AG09309 (cell line): ENCODE measurements at regions not wholly inside any gene's neighbourhood (a gene's known extent, or its start where the extent isn't known, plus 50 kb on each side); places are given as distances from the start of the nearest gene placed in this dataset.
"Not testable (repeated sequence)": the region's sequence is repeated elsewhere in the genome, so short reads cannot be mapped to it uniquely, and the experiment has no call there.

Experiments
- DNase-seq: peaks from one replicate; pipeline ENCODE4 v3.0.0-alpha.2; 2010; ENCODE audit warnings: low read depth
- H3K4me3 ChIP-seq: 2 replicates; pipeline ENCODE4 v1.5.1; 2011; ENCODE audit warnings: mild to moderate bottlenecking, low read depth, low read length, moderate library complexity; ENCODE audit not compliant: control insufficient read depth
- TF ChIP-seq, protein P1 (sequence below): IDR thresholded peaks from 2 replicates; pipeline ENCODE4 v1.5.1; 2011; ENCODE audit warnings: mild to moderate bottlenecking, low read depth, low read length, inconsistent platforms; ENCODE audit not compliant: insufficient read depth, control insufficient read depth; ENCODE audit errors: missing control alignments

DNA sequence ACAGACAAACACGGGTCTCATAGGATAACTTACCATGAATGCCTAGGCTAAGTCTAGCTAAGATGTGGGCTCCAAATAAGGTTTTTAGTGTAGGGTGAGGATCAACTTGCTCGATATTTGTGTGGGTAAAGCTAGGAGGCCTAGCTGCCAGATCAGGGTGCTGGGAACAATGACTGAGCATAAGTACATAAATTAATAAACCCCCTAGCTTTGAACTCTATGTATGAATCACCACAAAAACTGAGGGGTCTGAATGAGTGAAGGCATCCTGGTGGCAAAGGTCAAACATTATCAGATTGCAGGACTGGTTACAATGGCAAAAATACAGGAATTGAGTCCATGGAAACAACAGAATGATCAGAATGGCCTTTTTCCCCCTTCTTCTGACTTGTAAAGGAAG, 241.8 kb downstream of the LIPI start:
- DNase-seq = not testable (repeated sequence)

DNA sequence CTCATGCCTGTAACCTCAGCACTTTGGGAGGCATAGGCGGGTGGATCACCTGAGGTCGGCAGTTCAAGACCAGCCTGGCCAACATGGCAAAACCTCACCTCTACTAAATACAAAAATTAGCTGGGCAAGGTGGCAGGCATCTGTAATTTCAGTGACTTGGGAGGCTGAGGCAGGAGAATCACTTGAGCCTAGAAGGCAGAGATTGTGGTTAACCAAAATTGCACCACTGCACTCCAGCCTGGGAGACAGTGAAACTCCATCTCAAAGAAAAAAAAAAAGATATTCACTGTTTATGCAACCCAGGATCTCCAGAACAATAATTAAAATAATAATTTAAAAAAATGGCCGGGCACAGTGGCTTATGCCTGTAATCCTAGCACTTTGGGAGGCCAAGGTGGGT, 247.5 kb downstream of the LIPI start:
- not testable (repeated sequence) for H3K4me3 ChIP-seq, DNase-seq

More for the DNA sequence above, 241.8 kb downstream of the LIPI start:
- not testable (repeated sequence) for H3K4me3 ChIP-seq

DNA sequence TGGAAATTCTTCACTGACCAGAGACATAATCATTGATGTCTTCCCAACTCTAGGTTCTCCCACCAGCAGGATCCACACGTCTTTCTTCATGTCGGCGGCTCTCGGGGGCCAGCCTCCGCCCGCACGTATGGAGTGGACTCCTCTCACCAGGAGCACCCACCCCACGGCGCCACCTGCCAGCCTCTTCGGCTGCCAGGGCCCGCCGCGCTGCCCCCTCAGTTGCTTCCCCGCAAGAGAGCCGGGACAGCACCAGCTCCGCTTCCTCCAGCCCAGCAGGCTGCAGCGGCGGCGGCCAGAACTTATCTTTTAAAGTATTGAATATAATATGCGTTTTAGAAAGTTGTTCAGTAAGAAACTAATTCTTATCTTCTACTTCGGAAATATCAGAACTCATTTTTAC, 273.5 kb downstream of the LIPI start:
- no peak for DNase-seq
- no peak overlapping the region for H3K4me3 ChIP-seq
- TF ChIP-seq, protein P1, sequence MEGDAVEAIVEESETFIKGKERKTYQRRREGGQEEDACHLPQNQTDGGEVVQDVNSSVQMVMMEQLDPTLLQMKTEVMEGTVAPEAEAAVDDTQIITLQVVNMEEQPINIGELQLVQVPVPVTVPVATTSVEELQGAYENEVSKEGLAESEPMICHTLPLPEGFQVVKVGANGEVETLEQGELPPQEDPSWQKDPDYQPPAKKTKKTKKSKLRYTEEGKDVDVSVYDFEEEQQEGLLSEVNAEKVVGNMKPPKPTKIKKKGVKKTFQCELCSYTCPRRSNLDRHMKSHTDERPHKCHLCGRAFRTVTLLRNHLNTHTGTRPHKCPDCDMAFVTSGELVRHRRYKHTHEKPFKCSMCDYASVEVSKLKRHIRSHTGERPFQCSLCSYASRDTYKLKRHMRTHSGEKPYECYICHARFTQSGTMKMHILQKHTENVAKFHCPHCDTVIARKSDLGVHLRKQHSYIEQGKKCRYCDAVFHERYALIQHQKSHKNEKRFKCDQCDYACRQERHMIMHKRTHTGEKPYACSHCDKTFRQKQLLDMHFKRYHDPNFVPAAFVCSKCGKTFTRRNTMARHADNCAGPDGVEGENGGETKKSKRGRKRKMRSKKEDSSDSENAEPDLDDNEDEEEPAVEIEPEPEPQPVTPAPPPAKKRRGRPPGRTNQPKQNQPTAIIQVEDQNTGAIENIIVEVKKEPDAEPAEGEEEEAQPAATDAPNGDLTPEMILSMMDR = no peak

DNA sequence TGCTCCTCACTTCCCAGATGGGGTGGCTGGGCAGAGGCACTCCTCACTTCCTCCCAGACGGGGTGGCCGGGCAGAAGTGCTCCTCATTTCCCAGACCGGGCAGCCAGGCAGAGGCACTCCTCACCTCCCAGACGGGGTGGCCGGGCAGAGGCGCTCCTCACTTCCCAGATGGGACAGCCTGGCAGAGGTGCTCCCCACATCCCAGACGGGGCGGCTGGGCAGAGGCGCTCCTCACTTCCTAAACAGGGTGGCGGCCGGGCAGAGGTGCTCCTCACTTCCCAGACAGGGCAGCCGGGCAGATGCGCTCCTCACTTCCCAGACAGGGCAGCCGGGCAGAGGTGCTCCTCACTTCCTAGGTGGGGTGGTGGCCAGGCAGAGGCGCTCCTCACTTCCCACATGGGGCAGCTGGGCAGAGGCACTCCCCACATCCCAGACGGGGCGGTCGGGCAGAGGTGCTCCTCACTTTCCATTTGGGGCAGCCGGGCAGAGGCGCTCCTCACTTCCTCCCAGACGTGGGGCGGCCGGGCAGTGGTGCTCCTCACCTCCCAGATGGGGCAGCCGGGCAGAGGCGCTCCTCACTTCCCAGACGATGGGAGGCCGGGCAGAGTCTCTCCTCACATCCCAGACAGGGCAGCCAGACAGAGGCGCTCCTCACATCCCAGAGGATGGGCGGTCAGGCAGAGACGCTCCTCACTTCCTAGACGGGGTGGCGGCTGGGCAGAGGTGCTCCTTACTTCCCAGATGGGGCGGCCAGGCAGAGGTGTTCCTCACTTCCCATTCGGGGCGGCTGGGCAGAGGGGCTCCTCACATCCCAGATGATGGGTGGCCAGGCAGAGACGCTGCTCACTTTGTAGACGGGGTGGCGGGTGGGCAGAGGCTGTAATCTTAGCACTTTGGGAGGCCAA, 274.5 kb downstream of the LIPI start:
- not testable (repeated sequence) for H3K4me3 ChIP-seq, DNase-seq

DNA sequence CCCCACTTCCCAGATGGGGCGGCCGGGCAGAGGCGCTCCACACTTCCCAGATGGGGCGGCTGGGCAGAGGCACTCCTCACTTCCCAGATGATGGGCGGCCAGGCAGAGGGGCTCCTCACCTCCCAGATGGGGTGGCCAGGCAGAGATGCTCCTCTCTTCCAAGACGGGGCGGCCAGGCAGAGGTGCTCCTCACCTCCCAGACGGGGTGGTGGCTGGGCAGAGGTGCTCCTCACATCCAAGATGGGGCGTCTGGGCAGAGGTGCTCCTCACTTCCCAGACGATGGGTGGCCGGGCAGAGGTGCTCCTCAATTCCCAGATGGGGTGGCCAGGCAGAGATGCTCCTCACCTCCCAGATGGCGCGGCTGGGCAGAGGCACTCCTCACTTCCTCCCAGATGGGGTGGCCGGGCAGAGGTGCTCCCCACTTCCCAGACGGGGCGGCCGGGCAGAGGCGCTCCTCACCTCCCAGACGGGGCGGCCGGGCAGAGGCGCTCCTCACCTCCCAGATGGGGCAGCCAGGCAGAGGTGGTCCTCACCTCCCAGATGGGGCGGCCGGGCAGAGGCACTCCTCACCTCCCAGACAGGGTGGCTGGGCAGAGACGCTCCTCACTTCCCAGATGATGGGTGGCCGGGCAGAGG, 275.2 kb downstream of the LIPI start:
- H3K4me3 ChIP-seq, DNase-seq: not testable (repeated sequence)

DNA sequence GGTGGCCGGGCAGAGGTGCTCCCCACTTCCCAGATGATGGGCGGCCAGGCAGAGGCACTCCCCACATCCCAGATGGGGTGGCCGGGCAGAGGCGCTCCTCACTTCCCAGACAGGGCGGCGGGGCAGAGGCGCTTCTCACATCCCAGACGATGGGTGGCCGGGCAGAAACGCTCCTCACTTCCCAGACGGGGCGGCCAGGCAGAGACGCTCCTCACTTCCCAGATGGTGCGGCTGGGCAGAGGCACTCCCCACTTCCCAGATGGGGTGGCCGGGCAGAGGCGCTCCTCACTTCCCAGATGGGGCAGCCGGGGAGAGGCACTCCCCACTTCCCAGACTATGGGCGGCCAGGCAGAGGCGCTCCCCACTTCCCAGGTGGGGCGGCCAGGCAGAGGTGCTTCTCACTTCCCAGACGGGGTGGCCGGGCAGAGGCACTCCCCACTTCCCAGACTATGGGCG, 275.8 kb downstream of the LIPI start:
- not testable (repeated sequence) for H3K4me3 ChIP-seq, DNase-seq

DNA sequence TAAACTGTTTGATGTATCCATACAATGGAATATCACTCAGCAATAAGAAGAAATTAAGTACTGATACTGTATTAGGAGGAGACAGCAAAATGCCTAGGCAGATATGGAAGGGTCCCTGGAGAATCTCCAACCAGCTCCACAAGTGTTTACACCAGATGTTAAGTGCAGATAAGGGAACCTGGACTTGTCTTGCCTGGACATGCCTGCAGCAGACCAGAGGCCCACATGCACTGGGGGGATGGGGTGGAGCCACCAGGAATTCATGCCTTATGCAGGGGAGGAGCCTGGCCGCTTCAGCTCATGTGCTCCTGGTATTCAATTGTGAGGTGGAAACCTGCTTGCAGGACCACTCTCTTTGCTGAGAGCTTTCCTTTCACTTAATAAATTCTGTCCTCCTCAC, 287.6 kb downstream of the LIPI start:
- DNase-seq, H3K4me3 ChIP-seq: not testable (repeated sequence)

DNA sequence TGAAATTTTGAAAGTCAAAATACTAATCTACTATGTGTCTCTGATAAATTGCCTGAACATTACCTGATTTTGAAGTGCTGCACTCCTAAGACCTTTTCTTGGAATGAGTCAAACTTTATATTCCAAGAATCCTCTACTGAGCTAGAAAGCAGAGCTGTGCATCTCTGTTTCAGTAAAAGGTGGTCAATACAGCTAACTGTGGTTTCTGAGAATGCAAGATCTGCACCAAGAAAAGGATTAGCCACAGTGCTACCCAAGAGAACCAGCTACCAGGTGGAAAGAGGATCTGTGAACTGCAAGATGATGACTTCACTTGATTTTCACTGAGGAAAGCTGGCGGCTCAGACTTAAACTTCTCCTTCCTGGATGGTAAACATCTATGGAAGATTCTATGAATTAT, 289.3 kb downstream of the LIPI start:
- not testable (repeated sequence) for DNase-seq, H3K4me3 ChIP-seq

DNA sequence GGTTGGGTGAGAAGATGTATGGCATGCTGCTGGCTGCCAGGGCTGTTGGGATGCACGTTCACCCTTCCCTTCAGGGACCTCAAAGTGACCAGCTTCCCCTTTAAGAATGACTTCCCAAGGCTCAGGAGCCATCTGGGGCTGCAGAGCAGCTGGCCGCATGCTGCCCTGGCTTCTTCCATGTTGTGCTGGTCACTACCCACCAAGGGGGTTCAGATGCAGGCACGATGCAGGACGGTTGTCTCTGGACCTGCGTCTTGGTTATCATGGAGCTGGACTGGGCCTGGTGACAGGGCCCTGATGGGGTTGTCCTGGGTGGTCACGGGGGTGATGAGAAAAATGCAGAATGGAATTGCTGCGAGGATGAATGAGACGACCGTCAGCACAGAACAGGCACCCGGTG, 297.8 kb downstream of the POTED start:
- not testable (repeated sequence) for DNase-seq, H3K4me3 ChIP-seq

DNA sequence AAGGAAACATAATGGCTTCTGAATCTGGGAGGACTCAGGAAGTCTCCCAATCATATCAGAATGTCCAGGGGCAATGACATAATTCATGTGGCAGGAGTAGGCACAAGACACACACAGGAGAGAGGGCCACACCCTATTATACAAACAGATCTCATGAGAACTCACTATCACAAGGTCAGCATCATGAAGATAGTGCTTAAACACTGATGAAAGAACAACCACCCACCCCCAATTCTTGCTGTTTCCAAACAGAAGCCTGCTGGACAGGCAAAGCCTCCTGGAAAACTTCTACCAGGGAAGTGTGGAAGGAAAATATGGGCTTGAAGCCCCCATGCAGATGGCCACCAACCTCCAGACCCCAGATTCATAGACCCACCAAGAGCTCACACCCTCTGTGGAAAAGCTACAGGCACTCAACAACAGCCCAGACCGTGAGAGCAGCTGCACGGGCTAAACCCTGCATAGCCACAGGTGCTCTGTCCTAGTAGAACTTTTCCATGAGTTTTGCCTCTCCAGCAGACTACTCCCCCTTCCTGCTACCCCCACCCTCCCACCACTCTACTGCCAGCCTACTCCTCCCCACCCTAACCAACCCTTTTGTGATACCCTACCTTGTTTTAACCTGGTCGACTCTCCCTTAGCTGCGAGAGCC, 287.1 kb downstream of the POTED start:
- H3K4me3 ChIP-seq, DNase-seq: not testable (repeated sequence)

DNA sequence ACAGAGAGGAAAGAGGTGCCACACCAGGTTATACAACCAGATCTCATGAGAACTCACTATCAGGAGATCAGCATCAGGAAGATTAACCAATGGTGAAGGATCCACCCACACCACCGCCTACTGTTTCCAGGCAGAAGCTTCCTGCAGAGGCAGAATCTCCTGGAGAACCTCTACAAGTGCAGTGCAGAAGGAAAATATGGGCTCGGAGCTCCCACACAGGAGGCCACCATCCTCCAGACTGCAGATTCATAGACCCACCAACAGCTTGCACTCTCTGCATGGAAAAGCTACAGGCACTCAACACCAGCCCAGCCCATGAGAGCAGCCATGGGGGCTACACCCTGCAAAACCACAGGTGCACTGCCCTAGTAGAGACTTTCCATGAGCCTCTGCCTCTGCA, 284.0 kb downstream of the POTED start:
- not testable (repeated sequence) for H3K4me3 ChIP-seq, DNase-seq

DNA sequence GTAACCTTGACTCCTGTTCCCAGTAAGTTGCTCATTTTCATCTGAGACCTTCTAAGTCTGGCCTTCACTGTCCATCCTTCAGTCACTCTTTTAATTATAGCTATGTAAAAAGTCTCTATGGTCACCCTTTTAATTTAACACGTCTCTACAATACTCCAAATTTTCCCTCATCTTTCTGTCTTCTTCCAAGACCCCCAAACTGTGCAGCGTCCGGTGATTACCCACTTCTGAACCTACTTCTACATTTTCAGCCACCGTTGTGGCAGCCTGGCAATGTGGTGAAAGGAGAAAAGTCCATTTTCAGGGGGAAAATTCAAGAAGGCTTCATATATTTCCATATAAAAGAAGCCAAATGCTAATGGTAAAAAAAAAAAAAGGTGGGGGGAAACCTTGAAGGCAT, 283.4 kb downstream of the POTED start:
- DNase-seq = not testable (repeated sequence)

DNA sequence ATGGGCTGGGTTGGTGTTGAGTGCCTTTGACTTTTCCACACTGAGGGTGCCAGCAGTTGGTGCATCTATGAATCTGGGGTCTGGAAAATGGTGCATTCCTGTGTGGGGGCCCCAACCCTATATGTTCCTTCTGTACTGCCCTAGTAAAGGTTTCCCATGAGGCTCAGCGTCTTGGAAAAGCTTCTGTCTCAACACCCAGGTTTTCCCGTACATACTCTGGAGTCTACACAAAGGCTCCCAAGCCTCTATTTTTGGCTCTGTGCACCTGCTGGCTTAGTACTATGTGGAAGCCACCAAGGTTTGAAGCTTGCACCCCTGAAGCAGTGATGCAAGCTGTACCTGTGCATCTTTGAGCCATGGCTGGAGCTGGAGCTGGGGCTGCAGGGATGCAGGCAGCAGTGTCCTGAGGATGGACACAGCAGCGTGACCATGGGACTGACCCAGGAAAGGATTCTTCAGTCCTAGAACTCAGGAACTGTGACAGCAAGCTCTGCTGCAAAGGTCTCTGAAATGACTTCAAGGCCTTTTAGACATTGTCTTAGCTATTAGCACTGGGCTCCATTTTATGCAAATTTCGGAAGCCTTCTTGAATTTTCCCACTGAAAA, 282.7 kb downstream of the POTED start:
- not testable (repeated sequence) for H3K4me3 ChIP-seq, DNase-seq

More for the DNA sequence above, 283.4 kb downstream of the POTED start:
- H3K4me3 ChIP-seq = not testable (repeated sequence)

DNA sequence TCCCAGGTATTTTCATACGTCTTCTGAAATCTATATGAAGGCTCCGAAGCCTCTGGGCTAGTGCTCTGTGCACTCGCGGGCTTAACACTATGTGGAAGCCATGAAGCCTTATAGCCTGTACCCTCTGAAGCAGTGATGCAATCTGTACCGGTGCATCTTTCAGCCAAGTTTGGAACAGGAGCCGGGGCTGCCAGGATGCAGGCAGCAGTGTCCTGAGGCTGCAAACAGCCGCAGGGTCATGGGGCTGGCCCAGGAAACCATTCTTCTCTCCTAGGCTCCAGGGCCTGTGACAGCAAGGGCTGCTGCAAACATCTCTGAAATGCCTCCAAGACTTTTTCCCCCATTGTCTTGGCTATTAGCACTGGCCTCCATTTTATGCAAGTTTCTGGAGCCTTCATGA, 279.6 kb downstream of the POTED start:
- DNase-seq, H3K4me3 ChIP-seq: not testable (repeated sequence)

DNA sequence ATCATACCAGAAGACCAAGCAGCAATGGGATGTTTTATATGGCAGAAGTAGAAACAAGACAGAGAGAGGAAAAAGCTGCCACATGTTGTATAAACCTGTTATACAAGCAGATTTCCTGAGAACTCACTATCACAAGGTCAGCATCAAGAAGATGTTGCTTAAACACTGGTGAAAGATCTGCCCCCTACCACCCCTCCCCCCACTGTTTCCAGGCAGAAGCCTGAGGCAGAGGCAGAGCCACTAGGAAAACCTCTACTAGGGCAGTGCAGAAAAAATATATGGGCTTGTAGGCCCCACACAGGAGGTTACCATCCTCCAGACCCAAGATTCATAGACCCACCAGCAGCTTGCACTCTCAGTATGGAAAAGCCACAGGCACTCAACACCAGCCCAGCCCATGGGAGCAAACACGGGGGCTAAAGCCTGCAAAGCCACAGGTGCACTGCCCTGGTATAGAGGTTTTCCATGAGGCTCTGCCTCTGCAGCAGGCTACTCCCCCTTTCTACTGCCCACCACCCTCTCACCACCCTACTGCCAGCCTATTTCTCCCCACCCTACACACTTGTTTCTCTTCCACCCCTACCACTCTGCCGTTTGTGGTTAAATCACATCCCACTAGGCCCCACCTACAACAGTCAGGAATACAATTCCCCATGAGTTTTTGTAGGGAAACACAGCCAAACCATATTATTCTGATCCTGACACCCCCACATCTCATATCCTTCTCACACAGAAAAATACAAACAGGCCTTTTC, 274.2 kb downstream of the POTED start:
- not testable (repeated sequence) for DNase-seq, H3K4me3 ChIP-seq

DNA sequence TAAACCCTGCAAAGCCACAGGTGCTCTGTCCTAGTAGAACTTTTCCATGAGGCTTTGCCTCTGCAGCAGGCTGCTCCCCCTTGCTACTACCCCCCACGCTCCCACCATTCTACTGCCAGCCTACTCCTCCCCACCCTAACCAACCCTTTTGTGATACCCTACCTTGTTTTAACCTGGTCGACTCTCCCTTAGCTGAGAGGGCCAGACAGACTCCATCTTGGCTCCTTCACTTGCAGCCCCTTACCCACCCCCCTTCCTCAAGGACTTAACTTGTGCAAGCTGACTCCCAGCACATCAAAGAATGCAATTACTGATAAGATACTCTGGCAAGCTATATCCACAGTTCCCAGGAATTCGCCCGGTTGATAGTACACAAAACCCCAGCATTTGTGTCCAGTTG, 267.9 kb downstream of the POTED start:
- DNase-seq, H3K4me3 ChIP-seq: not testable (repeated sequence)
